ENCODE measurements at regions not wholly inside any gene's neighbourhood (a gene's known extent, or its start where the extent isn't known, plus 50 kb on each side); places are given as distances from the start of the nearest gene placed in this dataset.

- H3K4me3 ChIP-seq (ENCODE audit: low read depth, low read length), result no peak overlapping the region
- no peak for TF ChIP-seq CTCF (IDR thresholded peaks at IDR 0.05; ENCODE audit: control insufficient read depth, extremely low read depth, insufficient read depth)
- DNase-seq (ENCODE audit: low read depth), result no peak
Observed at GRCh38 chr1:219988387-219988786, 57.9 kb downstream of the EPRS1 start.

- DNase-seq (ENCODE audit: low read depth), result no peak
- no peak overlapping the region for H3K4me3 ChIP-seq (ENCODE audit: low read depth, low read length)
- no peak for TF ChIP-seq CTCF (IDR thresholded peaks at IDR 0.05; ENCODE audit: control insufficient read depth, extremely low read depth, insufficient read depth)
Observed at GRCh38 chr1:219987325-219987724, 59.0 kb upstream of the SLC30A10 start.

- no peak for DNase-seq (ENCODE audit: low read depth)
- H3K4me3 ChIP-seq (ENCODE audit: low read depth, low read length), result no peak overlapping the region
- TF ChIP-seq CTCF (IDR thresholded peaks at IDR 0.05; ENCODE audit: control insufficient read depth, extremely low read depth, insufficient read depth), result no peak
Observed at GRCh38 chr1:219985169-219985568, 56.8 kb upstream of the SLC30A10 start.

All from LNCaP clone FGC (cell line).